Lower leg skin (tissue), 3 donors: ENCODE measurements at regions not wholly inside any gene's neighbourhood (a gene's known extent, or its start where the extent isn't known, plus 50 kb on each side); places are given as distances from the start of the nearest gene placed in this dataset.

ENCODE experiments used
- POLR2A ChIP-seq, 2 donors: fragments of 450-650 bp; IDR thresholded peaks; one replicate each; pipeline ENCODE4 v1.6.1; 2016 to 2017; ENCODE audit warnings: antibody characterized with exemption in 2 of 2, mild to moderate bottlenecking in 1 of 2, moderate library complexity in 1 of 2
- TF ChIP-seq, protein P1 (sequence below), 3 donors: fragments of 450-650 bp; IDR thresholded peaks; one replicate each; pipeline ENCODE4 v1.5.1; 2016; ENCODE audit warnings: antibody characterized with exemption in 3 of 3, mild to moderate bottlenecking in 3 of 3, moderate library complexity in 2 of 3

DNA sequence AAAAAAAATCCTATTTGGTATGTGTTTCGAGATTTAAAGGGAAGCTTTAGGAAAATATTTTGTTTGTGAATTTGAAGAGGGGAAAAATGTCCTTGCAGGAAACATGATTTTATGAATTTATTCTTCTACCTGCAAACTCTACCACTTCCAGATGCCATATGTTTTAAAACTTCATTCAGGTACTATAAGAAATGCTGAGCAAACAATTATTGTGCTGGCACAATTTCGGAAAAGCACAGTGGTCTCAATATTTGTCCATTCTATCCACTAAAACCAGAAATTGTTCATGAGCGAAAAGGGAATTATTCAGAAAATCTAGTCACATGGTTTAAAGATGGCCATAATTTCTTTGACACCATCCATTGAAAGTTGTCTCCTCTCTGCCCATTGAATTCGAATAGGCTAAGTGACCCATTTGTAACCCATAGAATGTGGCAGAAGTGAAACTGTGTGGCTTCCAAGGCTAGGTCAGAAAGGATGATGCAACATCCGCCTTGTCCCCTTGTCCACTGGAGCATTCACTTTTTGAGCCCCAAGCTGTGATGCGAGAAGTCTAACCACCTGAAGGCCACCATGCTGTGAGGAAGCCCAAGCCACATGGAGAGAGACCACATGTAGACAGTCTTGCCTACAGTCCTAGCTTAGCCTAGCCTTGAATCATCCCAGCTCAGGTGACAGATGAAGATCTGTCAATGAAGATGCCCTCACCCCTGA is 189.8 kb upstream of the PRKCQ start:
- TF ChIP-seq, protein P1, sequence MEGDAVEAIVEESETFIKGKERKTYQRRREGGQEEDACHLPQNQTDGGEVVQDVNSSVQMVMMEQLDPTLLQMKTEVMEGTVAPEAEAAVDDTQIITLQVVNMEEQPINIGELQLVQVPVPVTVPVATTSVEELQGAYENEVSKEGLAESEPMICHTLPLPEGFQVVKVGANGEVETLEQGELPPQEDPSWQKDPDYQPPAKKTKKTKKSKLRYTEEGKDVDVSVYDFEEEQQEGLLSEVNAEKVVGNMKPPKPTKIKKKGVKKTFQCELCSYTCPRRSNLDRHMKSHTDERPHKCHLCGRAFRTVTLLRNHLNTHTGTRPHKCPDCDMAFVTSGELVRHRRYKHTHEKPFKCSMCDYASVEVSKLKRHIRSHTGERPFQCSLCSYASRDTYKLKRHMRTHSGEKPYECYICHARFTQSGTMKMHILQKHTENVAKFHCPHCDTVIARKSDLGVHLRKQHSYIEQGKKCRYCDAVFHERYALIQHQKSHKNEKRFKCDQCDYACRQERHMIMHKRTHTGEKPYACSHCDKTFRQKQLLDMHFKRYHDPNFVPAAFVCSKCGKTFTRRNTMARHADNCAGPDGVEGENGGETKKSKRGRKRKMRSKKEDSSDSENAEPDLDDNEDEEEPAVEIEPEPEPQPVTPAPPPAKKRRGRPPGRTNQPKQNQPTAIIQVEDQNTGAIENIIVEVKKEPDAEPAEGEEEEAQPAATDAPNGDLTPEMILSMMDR (IDR thresholded peaks at IDR 0.05): no peak
- no peak for TF ChIP-seq POLR2A (IDR thresholded peaks at IDR 0.05)
